OCI-LY1 (cell line): ENCODE measurements at regions not wholly inside any gene's neighbourhood (a gene's known extent, or its start where the extent isn't known, plus 50 kb on each side); places are given as distances from the start of the nearest gene placed in this dataset.

Source experiments
- EZH2 ChIP-seq: fragments of 200-600 bp; sonication (generic), shearing (Covaris generic); IDR thresholded peaks from 2 replicates; pipeline ENCODE4 v1.8.0; 2017; ENCODE audit warnings: borderline replicate concordance, mixed run types, mild to moderate bottlenecking, antibody characterized with exemption, low read length, moderate library complexity, mixed read lengths
- TF ChIP-seq, protein P1 (sequence below): fragments of 200-600 bp; sonication (generic), shearing (Covaris generic); IDR thresholded peaks from 2 replicates; pipeline ENCODE4 v1.5.1; 2017; ENCODE audit warnings: mild to moderate bottlenecking, antibody characterized with exemption, low read length, moderate library complexity, mixed read lengths

DNA sequence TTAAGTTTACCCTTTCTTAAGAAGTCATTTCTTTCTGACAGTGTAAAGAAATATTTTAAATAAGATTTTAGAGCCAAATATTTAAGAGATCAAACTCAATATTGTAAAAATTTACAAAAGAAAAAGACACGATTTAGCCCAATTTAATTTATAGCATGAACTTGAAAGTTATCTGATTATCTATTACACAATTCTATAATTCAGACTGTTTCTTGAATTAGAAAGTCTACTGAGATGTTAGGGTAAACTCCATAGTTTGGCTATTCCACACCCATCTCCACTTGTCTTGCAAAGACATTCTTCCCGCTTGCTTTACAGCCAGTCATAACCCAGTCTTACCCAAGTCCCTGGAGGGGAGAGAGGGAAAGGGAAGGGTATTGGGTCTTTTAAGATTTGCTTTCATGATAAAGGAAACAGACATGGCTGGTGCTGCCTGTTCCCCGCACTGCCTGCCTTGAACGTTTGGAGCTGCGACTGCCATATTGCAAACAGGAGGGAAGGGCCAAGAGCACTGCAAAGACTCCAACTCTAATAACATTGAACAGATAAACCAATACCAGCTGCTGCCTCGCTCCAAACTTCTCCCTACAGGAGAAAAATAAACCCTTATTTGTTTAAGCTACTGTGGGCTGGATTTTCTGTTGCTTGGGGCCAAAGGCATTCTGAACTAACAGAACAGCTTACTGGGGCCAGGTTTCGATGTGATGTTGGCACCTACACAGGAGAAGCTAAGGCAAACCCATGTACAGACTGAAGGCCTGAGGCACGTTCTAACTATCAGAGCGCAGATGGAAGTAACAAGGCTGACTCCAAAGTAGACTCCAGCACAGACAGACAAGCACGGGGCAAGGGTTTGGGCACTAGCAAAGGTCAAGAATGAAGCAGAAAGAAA lies 552.3 kb upstream of the JARID2 start:
- TF ChIP-seq, protein P1, sequence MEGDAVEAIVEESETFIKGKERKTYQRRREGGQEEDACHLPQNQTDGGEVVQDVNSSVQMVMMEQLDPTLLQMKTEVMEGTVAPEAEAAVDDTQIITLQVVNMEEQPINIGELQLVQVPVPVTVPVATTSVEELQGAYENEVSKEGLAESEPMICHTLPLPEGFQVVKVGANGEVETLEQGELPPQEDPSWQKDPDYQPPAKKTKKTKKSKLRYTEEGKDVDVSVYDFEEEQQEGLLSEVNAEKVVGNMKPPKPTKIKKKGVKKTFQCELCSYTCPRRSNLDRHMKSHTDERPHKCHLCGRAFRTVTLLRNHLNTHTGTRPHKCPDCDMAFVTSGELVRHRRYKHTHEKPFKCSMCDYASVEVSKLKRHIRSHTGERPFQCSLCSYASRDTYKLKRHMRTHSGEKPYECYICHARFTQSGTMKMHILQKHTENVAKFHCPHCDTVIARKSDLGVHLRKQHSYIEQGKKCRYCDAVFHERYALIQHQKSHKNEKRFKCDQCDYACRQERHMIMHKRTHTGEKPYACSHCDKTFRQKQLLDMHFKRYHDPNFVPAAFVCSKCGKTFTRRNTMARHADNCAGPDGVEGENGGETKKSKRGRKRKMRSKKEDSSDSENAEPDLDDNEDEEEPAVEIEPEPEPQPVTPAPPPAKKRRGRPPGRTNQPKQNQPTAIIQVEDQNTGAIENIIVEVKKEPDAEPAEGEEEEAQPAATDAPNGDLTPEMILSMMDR = no peak
- no peak for TF ChIP-seq EZH2
